ENCODE measurements at regions not wholly inside any gene's neighbourhood (a gene's known extent, or its start where the extent isn't known, plus 50 kb on each side); places are given as distances from the start of the nearest gene placed in this dataset.
A peak's percentile ranks its signal among the peaks of the same experiment; 100 is the strongest.

DNA sequence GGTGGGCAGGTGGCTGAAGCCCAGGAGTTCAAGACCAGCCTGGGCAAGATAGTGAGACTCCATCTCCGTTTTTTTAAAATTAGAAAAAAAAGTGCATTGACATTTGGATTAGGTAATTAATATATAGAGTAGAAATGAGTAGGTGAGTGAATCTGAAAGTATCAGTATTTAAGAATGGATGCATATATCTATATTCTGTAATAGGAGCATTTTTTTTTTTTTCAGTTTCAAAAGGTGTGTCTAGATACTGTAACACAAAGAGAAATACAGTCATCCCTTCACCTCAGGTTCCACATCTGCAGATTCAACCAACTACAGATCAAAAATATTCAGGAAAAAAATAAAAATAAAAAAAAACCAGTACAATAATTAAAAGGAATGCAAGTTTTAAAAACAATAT lies 50.8 kb downstream of the RBM27 start:
- H3K4me1 Mint-ChIP-seq (ENCODE audit: insufficient read depth, unreplicated experiment) = peaks cover 4% of the 10 kb centered on the region
- H3K27me3 Mint-ChIP-seq (ENCODE audit: insufficient read depth, unreplicated experiment) = no peaks in the 10 kb centered on the region
- no peak overlapping the region for H3K4me3 Mint-ChIP-seq (ENCODE audit: unreplicated experiment)
- intact Hi-C loops (cut with micrococcal nuclease) = no loop called here
- no peak overlapping the region for H3K27ac Mint-ChIP-seq (ENCODE audit: low read depth, unreplicated experiment)
- BruUV-seq (replicated peaks) = no TSS peak
- peaks cover 78% of the 10 kb centered on the region for H3K36me3 Mint-ChIP-seq (ENCODE audit: insufficient read depth, unreplicated experiment)
- POLR2A ChIA-PET = interaction anchor here (0.6 to 1.3 kb wide), 2 partner anchors 8 to 9 kb away, joined by 5 read pairs; no protein-coding TSS in a partner anchor
- H3K9me3 Mint-ChIP-seq (ENCODE audit: unreplicated experiment) = no peaks in the 10 kb centered on the region
- DNase-seq (ENCODE audit: unreplicated experiment) = no peak
- CTCF ChIA-PET = no interaction called here
- TF ChIP-seq, protein P1, sequence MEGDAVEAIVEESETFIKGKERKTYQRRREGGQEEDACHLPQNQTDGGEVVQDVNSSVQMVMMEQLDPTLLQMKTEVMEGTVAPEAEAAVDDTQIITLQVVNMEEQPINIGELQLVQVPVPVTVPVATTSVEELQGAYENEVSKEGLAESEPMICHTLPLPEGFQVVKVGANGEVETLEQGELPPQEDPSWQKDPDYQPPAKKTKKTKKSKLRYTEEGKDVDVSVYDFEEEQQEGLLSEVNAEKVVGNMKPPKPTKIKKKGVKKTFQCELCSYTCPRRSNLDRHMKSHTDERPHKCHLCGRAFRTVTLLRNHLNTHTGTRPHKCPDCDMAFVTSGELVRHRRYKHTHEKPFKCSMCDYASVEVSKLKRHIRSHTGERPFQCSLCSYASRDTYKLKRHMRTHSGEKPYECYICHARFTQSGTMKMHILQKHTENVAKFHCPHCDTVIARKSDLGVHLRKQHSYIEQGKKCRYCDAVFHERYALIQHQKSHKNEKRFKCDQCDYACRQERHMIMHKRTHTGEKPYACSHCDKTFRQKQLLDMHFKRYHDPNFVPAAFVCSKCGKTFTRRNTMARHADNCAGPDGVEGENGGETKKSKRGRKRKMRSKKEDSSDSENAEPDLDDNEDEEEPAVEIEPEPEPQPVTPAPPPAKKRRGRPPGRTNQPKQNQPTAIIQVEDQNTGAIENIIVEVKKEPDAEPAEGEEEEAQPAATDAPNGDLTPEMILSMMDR (IDR thresholded peaks at IDR 0.05; ENCODE audit: unreplicated experiment) = no peak

DNA sequence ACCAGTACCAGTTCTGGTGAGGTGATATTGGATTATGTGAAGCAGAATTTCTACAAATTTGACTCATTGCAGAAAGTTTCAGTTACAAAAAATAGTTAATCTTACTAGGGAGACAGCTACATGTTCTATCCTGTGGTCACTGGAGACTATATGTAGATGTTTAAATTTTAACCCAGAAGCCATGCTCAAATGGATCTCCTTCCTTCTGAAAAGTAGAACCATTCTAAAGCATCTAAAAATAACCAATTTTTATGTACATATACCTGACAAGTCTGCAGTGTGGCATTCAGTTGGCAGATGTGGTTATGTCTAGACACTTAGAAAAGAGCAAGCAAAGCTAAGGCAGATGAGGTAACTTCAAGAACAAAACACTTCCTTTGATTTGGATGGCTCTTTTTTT lies 65.5 kb upstream of the POU4F3 start:
- no peaks in the 10 kb centered on the region for H3K4me1 Mint-ChIP-seq (ENCODE audit: insufficient read depth, unreplicated experiment)
- TF ChIP-seq, protein P1 (IDR thresholded peaks at IDR 0.05; ENCODE audit: unreplicated experiment) = no peak
- ChIA-PET CTCF (interaction anchor here (0.7 to 1.3 kb wide), 3 partner anchors 8 to 176 kb away, joined by 3 read pairs; no protein-coding TSS in a partner anchor), POLR2A (interaction anchor here (0.7 to 1.0 kb wide), 4 partner anchors 12 to 126 kb away, joined by 3 to 6 read pairs (median 4); no protein-coding TSS in a partner anchor)
- no peak for DNase-seq (ENCODE audit: unreplicated experiment)
- no peaks in the 10 kb centered on the region for H3K27me3 Mint-ChIP-seq (ENCODE audit: insufficient read depth, unreplicated experiment)
- H3K36me3 Mint-ChIP-seq (ENCODE audit: insufficient read depth, unreplicated experiment) = peaks cover 99% of the 10 kb centered on the region
- BruUV-seq (replicated peaks) = no TSS peak
- no peaks in the 10 kb centered on the region for H3K9me3 Mint-ChIP-seq (ENCODE audit: unreplicated experiment)
- intact Hi-C loops (cut with micrococcal nuclease) = no loop called here
- H3K27ac Mint-ChIP-seq (ENCODE audit: low read depth, unreplicated experiment) = no peak overlapping the region
- no peak overlapping the region for H3K4me3 Mint-ChIP-seq (ENCODE audit: unreplicated experiment)

DNA sequence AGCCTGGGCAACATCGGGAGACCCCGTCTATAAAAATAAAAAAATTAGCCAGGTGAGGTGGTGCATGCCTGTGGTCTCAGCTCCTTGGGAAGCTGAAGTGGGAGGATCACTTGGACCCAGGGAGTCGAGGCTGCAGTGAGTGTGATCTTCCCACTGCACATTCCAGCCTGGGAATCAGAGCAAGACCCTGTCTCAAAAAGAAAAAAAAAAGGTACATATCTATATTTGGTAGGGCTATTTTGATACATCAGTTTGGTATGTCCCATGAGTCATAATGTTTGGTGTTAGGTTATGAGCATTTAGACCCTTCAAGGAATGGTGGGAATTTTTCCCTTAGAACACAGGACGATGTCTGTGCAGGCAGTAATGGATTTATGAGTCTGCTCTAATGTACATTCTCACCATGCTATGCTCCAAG lies 55.3 kb upstream of the POU4F3 start:
- ChIA-PET POLR2A (no interaction called here), CTCF (interaction anchor here (1.3 to 3.1 kb wide), 3 partner anchors 9 to 188 kb away, joined by 3 to 21 read pairs (median 5); no protein-coding TSS in a partner anchor)
- Mint-ChIP-seq H3K27me3 (ENCODE audit: insufficient read depth, unreplicated experiment) (no peaks in the 10 kb centered on the region), H3K4me1 (ENCODE audit: insufficient read depth, unreplicated experiment) (peaks cover 20% of the 10 kb centered on the region), H3K9me3 (ENCODE audit: unreplicated experiment) (no peaks in the 10 kb centered on the region), H3K27ac (ENCODE audit: low read depth, unreplicated experiment) (peak overlapping the region; percentile 88), H3K36me3 (ENCODE audit: insufficient read depth, unreplicated experiment) (peaks cover 68% of the 10 kb centered on the region), H3K4me3 (ENCODE audit: unreplicated experiment) (peak overlapping the region; percentile 0)
- TF ChIP-seq, protein P1 (IDR thresholded peaks at IDR 0.05; ENCODE audit: unreplicated experiment) = no peak
- no TSS peak for BruUV-seq (replicated peaks)
- intact Hi-C loops (cut with micrococcal nuclease) = no loop called here
- DNase-seq (ENCODE audit: unreplicated experiment) = peak; percentile 89

DNA sequence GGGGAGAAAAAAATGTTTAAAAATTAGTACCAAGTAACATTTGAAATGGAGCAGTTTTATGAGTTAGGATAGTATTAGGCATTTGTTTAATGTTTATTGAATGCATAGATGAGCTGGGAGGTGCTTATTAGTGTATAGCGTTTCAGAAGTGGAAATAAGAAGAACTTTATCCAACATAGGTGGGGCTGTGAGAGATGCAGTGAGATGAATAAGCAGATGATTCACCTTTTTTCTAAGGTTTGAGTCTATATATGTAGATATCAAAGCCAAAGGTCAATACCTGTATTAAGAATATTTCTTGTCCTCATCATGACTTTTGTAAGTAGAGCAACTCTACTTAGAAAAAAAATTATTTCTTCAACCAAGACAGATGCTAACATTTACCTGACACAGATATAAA lies 54.6 kb upstream of the POU4F3 start:
- TF ChIP-seq, protein P1 (IDR thresholded peaks at IDR 0.05; ENCODE audit: unreplicated experiment) = no peak
- no peaks in the 10 kb centered on the region for H3K9me3 Mint-ChIP-seq (ENCODE audit: unreplicated experiment)
- H3K4me1 Mint-ChIP-seq (ENCODE audit: insufficient read depth, unreplicated experiment) = peaks cover 20% of the 10 kb centered on the region
- peak overlapping the region; percentile 88 for H3K27ac Mint-ChIP-seq (ENCODE audit: low read depth, unreplicated experiment)
- ChIA-PET POLR2A (interaction anchor here (0.6 to 1.4 kb wide), 5 partner anchors 68 to 163 kb away, joined by 3 to 6 read pairs (median 4); partner anchors contain the start of genes RBM27 and TCERG1), CTCF (interaction anchor here (0.5 to 3.1 kb wide), 5 partner anchors 9 to 187 kb away, joined by 3 to 21 read pairs (median 4); no protein-coding TSS in a partner anchor)
- BruUV-seq (replicated peaks) = no TSS peak
- no peaks in the 10 kb centered on the region for H3K27me3 Mint-ChIP-seq (ENCODE audit: insufficient read depth, unreplicated experiment)
- H3K4me3 Mint-ChIP-seq (ENCODE audit: unreplicated experiment) = peak overlapping the region; percentile 0
- DNase-seq (ENCODE audit: unreplicated experiment) = peak; percentile 39
- H3K36me3 Mint-ChIP-seq (ENCODE audit: insufficient read depth, unreplicated experiment) = peaks cover 61% of the 10 kb centered on the region
- intact Hi-C loops (cut with micrococcal nuclease) = no loop called here

All from MCF 10A (cell line).